ENCODE measurements at regions not wholly inside any gene's neighbourhood (a gene's known extent, or its start where the extent isn't known, plus 50 kb on each side); places are given as distances from the start of the nearest gene placed in this dataset.
"Not testable (repeated sequence)": the region's sequence is repeated elsewhere in the genome, so short reads cannot be mapped to it uniquely, and the experiment has no call there.

- not testable (repeated sequence) for TF ChIP-seq CTCF, POLR2A (IDR thresholded peaks at IDR 0.05)
Measured at GRCh38 chrX:45800746-45801453, 600.2 kb upstream of the DIPK2B start.
